K562 (cell line): ENCODE measurements at regions not wholly inside any gene's neighbourhood (a gene's known extent, or its start where the extent isn't known, plus 50 kb on each side); places are given as distances from the start of the nearest gene placed in this dataset.

Experiments
- ATAC-seq: fragments of 200-7000 bp; cut with Tn5 transposase; 3 replicates; pipeline ENCODE4 v1.9.1; 2020; ENCODE audit warnings: moderate library complexity
- BruUV-seq: library from RNA; stranded (reverse); fragments of 400-500 nt; replicated peaks from 2 replicates; lab custom pipeline; 2021; lab: Mats Ljungman, UMichigan
- CTCF ChIA-PET: fragments of 300-600 bp; formaldehyde crosslinking; extraction: SDS; loops from one replicate; lab custom pipeline; 2021; ENCODE audit warnings: low intra/inter-chr PET ratio; lab: Yijun Ruan, JAX
- POLR2A ChIA-PET: fragments of 300-600, 350-650 bp; sonication (Branson Sonifier 250); formaldehyde crosslinking; extraction: SDS; loops from one replicate; lab custom pipeline; 2021; ENCODE audit warnings: antibody characterized with exemption, inconsistent platforms; lab: Yijun Ruan, JAX
- DNase-seq, 4 experiments: peaks; one replicate each; pipeline versions ENCODE4 v3.0.0 to v3.0.0-alpha.2; 2011 to 2018; ENCODE audit warnings: low spot score in 3 of 4, mixed read lengths in 3 of 4; ENCODE audit errors: extremely low read depth in 1 of 4
- FAIRE-seq: peaks from 2 replicates; lab custom pipeline; 2011; peaks lifted over from hg19 to GRCh38; lab: Jason Lieb, UNC
- H2AFZ ChIP-seq: 2 replicates; pipeline ENCODE4 v1.6.0; 2011; ENCODE audit warnings: low read depth, low read length, control low read depth, inconsistent platforms
- H3K27ac ChIP-seq: fragments of 200-600 bp; 3 replicates; pipeline ENCODE4 v1.8.0; 2011; ENCODE audit warnings: low read depth, mild to moderate bottlenecking, control low read depth, inconsistent platforms, low read length, moderate library complexity, mixed read lengths; ENCODE audit errors: extremely low read depth
- H3K27me3 ChIP-seq, 2 experiments: fragments of 300-600 bp in 1 of 2; 2 replicates in 1 of 2; 3 replicates in 1 of 2; pipeline versions ENCODE4 v1.6.0 to v1.8.0; 2011; ENCODE audit warnings: inconsistent platforms in 2 of 2, low read length in 2 of 2, mild to moderate bottlenecking in 1 of 2, mixed read lengths in 1 of 2, moderate library complexity in 1 of 2; ENCODE audit not compliant: control insufficient read depth in 2 of 2, insufficient read depth in 2 of 2
- H3K36me3 ChIP-seq: fragments of 300-600 bp; 3 replicates; pipeline ENCODE4 v1.8.0; 2011; ENCODE audit warnings: mild to moderate bottlenecking, low read length, inconsistent platforms; ENCODE audit not compliant: control insufficient read depth, insufficient read depth
- H3K4me1 ChIP-seq, 2 experiments: fragments of 200-600 bp in 1 of 2; replicated peaks in 1 of 2; 2 replicates in 1 of 2; 3 replicates in 1 of 2; pipeline versions ENCODE4 v1.5.1 to v1.8.0; 2011; ENCODE audit warnings: inconsistent platforms in 2 of 2, low read length in 2 of 2, mild to moderate bottlenecking in 1 of 2, mixed read lengths in 1 of 2, moderate library complexity in 1 of 2; ENCODE audit not compliant: control insufficient read depth in 2 of 2, insufficient read depth in 2 of 2
- H3K4me2 ChIP-seq: 2 replicates; pipeline ENCODE4 v1.6.1; 2011; ENCODE audit warnings: low read length, control low read depth, inconsistent platforms, mixed read lengths; ENCODE audit not compliant: insufficient read depth
- H3K4me3 ChIP-seq: fragments of 200-600 bp; sonication (generic), shearing (Covaris generic); 2 replicates; pipeline ENCODE4 v1.5.1; 2016; ENCODE audit warnings: control low read depth, inconsistent platforms
- H3K79me2 ChIP-seq: fragments of 200-600 bp; 3 replicates; pipeline ENCODE4 v1.8.0; 2011; ENCODE audit warnings: low read length, inconsistent platforms; ENCODE audit not compliant: control insufficient read depth, insufficient read depth
- H3K9ac ChIP-seq, 2 experiments: 2 replicates each; pipeline versions ENCODE4 v1.6.0 to v1.6.1; 2011; ENCODE audit warnings: low read depth in 2 of 2, low read length in 2 of 2, control low read depth in 1 of 2, inconsistent platforms in 1 of 2, mild to moderate bottlenecking in 1 of 2, mixed read lengths in 1 of 2; ENCODE audit not compliant: insufficient read depth in 1 of 2
- H3K9me1 ChIP-seq: one replicate; pipeline ENCODE4 v1.6.0; 2011; ENCODE audit warnings: inconsistent platforms, mild to moderate bottlenecking, low read length, moderate library complexity; ENCODE audit not compliant: control insufficient read depth, insufficient read depth
- H3K9me3 ChIP-seq: replicated peaks from 2 replicates; pipeline ENCODE4 v1.5.1; 2011; ENCODE audit warnings: low read depth, low read length, inconsistent platforms; ENCODE audit not compliant: control insufficient read depth, insufficient read depth
- H4K20me1 ChIP-seq: replicated peaks from 2 replicates; pipeline ENCODE4 v1.6.1; 2011; ENCODE audit warnings: low read length, inconsistent platforms, mixed read lengths; ENCODE audit not compliant: control insufficient read depth, insufficient read depth
- FOS ChIP-seq: IDR thresholded peaks from 3 replicates; pipeline ENCODE4 v1.6.1; 2011; ENCODE audit not compliant: insufficient read length; ENCODE audit errors: extremely low read depth
- FOXA1 ChIP-seq: fragments of 450-650 bp; IDR thresholded peaks from 2 replicates; pipeline ENCODE4 v1.6.1; 2016; ENCODE audit warnings: mild to moderate bottlenecking, borderline replicate concordance
- MTA2 ChIP-seq: fragments of 450-650 bp; IDR thresholded peaks from 2 replicates; pipeline ENCODE4 v1.6.1; 2016; ENCODE audit warnings: low read depth
- POLR2G ChIP-seq: fragments of 200-400 bp; formaldehyde crosslinking; IDR thresholded peaks from 2 replicates; pipeline ENCODE4 v1.6.1; 2017; ENCODE audit warnings: low read depth, mild to moderate bottlenecking, antibody characterized with exemption, low read length, moderate library complexity
- RBM15 ChIP-seq: fragments of 200-400 bp; formaldehyde crosslinking; IDR thresholded peaks from 2 replicates; pipeline ENCODE4 v1.6.1; 2018; ENCODE audit warnings: mild to moderate bottlenecking, low read length, moderate library complexity; ENCODE audit not compliant: insufficient read depth
- SMAD4 ChIP-seq: fragments of 250-450 bp; sonication (Bioruptor Pico); conservative IDR thresholded peaks from 2 replicates; pipeline ENCODE4 v1.8.0; 2021; ENCODE audit warnings: inconsistent platforms, mild to moderate bottlenecking, moderate library complexity
- SP1 ChIP-seq: sonication (generic); formaldehyde crosslinking; IDR thresholded peaks from 2 replicates; pipeline ENCODE4 v1.8.1; 2022; ENCODE audit warnings: mild to moderate bottlenecking, missing genetic modification reagents
- TAF1 ChIP-seq: IDR thresholded peaks from 2 replicates; pipeline ENCODE4 v1.6.1; 2011; ENCODE audit warnings: mild to moderate bottlenecking, low read length, moderate library complexity; ENCODE audit not compliant: insufficient read depth, control insufficient read depth, severe bottlenecking; ENCODE audit errors: extremely low read depth
- ZNF12 ChIP-seq: sonication (generic); formaldehyde crosslinking; IDR thresholded peaks from 2 replicates; pipeline ENCODE4 v1.4.0; 2020; ENCODE audit warnings: mild to moderate bottlenecking, missing genetic modification reagents
- WGBS: fragments of 100-300 bp; shearing (Covaris generic); methylation state at CpG from one replicate; pipeline ENCODE4 v1.1.6; 2016; ENCODE audit warnings: low coverage, mixed read lengths; ENCODE audit not compliant: insufficient coverage; ENCODE audit errors: missing lambda C conversion rate; 5-methylcytosine and 5-hydroxymethylcytosine counted together
- in situ Hi-C: fragments of 300-500 bp; cut with MboI; formaldehyde crosslinking; loops from 4 replicates; pipeline ENCODE4 v1.15.0; 2018; ENCODE audit warnings: inconsistent platforms, mixed read lengths
- intact Hi-C: fragments of 100-400 bp; cut with micrococcal nuclease; formaldehyde crosslinking; loops from 2 replicates; pipeline ENCODE4 v1.14.2; 2022
- TF ChIP-seq, protein P1 (sequence below): fragments of 450-650 bp; IDR thresholded peaks from 2 replicates; pipeline ENCODE4 v1.6.1; 2016; ENCODE audit warnings: borderline replicate concordance
- TF ChIP-seq, protein P2 (sequence below): sonication (generic); IDR thresholded peaks from 2 replicates; pipeline ENCODE4 v1.6.1; 2016
- TF ChIP-seq, protein P3 (sequence below): fragments of 450-650 bp; IDR thresholded peaks from 2 replicates; pipeline ENCODE4 v1.6.1; 2016; ENCODE audit warnings: low read depth

DNA sequence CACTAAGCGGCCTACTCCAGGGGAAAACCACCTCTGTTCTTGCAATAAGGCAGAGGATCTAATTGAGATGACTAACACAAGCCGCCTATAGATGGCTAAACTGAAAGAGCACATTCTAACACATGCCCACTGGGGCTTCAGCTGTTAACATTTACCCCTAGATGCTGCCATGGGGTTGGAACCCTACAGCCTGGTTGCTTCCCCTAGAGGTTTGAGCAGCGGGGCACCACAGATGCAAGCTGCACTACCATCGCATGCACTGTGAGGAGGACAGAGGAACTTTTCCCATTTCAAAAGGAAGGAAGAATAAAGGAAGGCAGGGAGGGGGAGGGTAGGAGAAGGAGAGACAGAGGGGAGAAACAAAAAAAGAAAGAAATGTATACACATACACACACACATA, 465.8 kb upstream of the PCDH15 start (continued):
- TF ChIP-seq, protein P1, sequence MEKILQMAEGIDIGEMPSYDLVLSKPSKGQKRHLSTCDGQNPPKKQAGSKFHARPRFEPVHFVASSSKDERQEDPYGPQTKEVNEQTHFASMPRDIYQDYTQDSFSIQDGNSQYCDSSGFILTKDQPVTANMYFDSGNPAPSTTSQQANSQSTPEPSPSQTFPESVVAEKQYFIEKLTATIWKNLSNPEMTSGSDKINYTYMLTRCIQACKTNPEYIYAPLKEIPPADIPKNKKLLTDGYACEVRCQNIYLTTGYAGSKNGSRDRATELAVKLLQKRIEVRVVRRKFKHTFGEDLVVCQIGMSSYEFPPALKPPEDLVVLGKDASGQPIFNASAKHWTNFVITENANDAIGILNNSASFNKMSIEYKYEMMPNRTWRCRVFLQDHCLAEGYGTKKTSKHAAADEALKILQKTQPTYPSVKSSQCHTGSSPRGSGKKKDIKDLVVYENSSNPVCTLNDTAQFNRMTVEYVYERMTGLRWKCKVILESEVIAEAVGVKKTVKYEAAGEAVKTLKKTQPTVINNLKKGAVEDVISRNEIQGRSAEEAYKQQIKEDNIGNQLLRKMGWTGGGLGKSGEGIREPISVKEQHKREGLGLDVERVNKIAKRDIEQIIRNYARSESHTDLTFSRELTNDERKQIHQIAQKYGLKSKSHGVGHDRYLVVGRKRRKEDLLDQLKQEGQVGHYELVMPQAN: no peak
- TF ChIP-seq RBM15: no peak
- no peak for TF ChIP-seq FOS

DNA sequence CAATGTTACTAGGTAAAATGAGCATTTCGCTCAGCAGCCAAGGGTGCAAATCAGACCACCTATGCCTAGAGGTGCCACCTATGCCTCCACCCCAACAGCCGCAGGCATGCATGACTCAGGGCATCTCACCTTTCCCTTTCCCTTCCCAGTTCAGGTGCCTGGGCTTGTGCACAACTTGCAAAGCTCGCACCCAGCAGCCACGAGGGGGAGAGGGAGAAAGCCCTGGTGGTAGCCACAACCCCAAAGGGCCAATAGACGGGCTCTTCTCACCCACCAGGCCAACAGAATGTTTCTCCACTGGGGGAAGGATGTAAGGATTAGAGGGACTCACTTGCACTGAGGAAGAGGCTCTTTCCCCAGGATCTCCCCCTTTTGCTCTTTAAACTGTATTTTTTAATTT, 462.3 kb upstream of the PCDH15 start:
- no peaks in the 10 kb centered on the region for H4K20me1 ChIP-seq
- no TSS peak for BruUV-seq
- no peak overlapping the region for H3K27ac ChIP-seq
- intact Hi-C loops (loop anchor here (10.0 kb wide), 1 partner anchor 1659 kb away; no protein-coding TSS in a partner anchor), in situ Hi-C loops (no loop called here)
- DNase-seq: no peak
- H3K9me1 ChIP-seq: no peaks in the 10 kb centered on the region
- no peak overlapping the region for H2AFZ ChIP-seq
- no peaks in the 10 kb centered on the region for H3K36me3 ChIP-seq
- H3K9ac ChIP-seq: no peak overlapping the region
- ChIA-PET POLR2A (no interaction called here), CTCF (no interaction called here)
- no peak for ATAC-seq
- no peak for FAIRE-seq
- H3K9me3 ChIP-seq: no peaks in the 10 kb centered on the region; the same call in 1 of the 2 replicates
- no peak overlapping the region for H3K4me2 ChIP-seq
- no peaks in the 10 kb centered on the region for H3K79me2 ChIP-seq
- 0% methylated on average over 5 of the region's 5 CpGs for WGBS
- no peak overlapping the region for H3K4me3 ChIP-seq
- H3K27me3 ChIP-seq: no peaks in the 10 kb centered on the region
- H3K4me1 ChIP-seq: no peaks in the 10 kb centered on the region
- TF ChIP-seq SP1: no peak
- TF ChIP-seq, protein P2, sequence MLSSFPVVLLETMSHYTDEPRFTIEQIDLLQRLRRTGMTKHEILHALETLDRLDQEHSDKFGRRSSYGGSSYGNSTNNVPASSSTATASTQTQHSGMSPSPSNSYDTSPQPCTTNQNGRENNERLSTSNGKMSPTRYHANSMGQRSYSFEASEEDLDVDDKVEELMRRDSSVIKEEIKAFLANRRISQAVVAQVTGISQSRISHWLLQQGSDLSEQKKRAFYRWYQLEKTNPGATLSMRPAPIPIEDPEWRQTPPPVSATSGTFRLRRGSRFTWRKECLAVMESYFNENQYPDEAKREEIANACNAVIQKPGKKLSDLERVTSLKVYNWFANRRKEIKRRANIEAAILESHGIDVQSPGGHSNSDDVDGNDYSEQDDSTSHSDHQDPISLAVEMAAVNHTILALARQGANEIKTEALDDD: no peak
- no peak for TF ChIP-seq POLR2G
- no peak for TF ChIP-seq TAF1
- no peak for TF ChIP-seq MTA2
- no peak for TF ChIP-seq FOXA1
- TF ChIP-seq, protein P3, sequence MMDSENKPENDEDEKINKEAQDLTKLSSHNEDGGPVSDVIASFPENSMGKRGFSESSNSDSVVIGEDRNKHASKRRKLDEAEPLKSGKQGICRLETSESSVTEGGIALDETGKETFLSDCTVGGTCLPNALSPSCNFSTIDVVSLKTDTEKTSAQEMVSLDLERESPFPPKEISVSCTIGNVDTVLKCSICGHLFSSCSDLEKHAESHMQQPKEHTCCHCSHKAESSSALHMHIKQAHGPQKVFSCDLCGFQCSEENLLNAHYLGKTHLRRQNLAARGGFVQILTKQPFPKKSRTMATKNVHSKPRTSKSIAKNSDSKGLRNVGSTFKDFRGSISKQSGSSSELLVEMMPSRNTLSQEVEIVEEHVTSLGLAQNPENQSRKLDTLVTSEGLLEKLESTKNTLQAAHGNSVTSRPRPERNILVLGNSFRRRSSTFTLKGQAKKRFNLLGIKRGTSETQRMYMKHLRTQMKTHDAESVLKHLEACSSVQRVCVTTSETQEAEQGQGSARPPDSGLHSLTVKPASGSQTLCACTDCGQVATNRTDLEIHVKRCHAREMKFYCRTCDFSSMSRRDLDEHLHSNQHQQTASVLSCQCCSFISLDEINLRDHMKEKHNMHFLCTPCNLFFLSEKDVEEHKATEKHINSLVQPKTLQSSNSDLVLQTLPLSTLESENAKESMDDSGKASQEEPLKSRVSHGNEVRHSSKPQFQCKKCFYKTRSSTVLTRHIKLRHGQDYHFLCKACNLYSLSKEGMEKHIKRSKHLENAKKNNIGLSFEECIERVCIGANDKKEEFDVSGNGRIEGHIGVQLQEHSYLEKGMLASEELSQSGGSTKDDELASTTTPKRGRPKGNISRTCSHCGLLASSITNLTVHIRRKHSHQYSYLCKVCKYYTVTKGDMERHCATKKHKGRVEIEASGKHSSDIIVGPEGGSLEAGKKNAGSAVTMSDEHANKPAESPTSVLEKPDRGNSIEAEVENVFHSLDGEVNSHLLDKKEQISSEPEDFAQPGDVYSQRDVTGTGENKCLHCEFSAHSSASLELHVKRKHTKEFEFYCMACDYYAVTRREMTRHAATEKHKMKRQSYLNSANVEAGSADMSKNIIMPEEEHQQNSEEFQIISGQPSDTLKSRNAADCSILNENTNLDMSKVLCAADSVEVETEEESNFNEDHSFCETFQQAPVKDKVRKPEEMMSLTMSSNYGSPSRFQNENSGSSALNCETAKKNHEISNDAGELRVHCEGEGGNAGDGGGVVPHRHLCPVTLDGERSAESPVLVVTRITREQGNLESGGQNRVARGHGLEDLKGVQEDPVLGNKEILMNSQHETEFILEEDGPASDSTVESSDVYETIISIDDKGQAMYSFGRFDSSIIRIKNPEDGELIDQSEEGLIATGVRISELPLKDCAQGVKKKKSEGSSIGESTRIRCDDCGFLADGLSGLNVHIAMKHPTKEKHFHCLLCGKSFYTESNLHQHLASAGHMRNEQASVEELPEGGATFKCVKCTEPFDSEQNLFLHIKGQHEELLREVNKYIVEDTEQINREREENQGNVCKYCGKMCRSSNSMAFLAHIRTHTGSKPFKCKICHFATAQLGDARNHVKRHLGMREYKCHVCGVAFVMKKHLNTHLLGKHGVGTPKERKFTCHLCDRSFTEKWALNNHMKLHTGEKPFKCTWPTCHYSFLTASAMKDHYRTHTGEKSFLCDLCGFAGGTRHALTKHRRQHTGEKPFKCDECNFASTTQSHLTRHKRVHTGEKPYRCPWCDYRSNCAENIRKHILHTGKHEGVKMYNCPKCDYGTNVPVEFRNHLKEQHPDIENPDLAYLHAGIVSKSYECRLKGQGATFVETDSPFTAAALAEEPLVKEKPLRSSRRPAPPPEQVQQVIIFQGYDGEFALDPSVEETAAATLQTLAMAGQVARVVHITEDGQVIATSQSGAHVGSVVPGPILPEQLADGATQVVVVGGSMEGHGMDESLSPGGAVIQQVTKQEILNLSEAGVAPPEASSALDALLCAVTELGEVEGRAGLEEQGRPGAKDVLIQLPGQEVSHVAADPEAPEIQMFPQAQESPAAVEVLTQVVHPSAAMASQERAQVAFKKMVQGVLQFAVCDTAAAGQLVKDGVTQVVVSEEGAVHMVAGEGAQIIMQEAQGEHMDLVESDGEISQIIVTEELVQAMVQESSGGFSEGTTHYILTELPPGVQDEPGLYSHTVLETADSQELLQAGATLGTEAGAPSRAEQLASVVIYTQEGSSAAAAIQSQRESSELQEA: no peak
- no peak for TF ChIP-seq ZNF12 (CRISPR knock-in tag)
- TF ChIP-seq SMAD4: no peak
